Left ventricle myocardium inferior (tissue), 1 donor: ENCODE measurements at regions not wholly inside any gene's neighbourhood (a gene's known extent, or its start where the extent isn't known, plus 50 kb on each side); places are given as distances from the start of the nearest gene placed in this dataset.

Source experiments
- DNase-seq: peaks from one replicate; pipeline ENCODE4 v3.0.0-alpha.2; 2020
- H3K27ac ChIP-seq: fragments of 200-600 bp; replicated peaks from 2 replicates; pipeline ENCODE4 v1.8.0; 2021
- H3K27me3 ChIP-seq: fragments of 200-600 bp; 2 replicates; pipeline ENCODE4 v1.8.0; 2021; ENCODE audit warnings: low read depth
- H3K36me3 ChIP-seq: fragments of 200-600 bp; 2 replicates; pipeline ENCODE4 v1.8.0; 2021
- H3K4me1 ChIP-seq: fragments of 200-600 bp; 2 replicates; pipeline ENCODE4 v1.8.0; 2021
- H3K4me3 ChIP-seq: fragments of 200-600 bp; 2 replicates; pipeline ENCODE4 v1.8.0; 2021; ENCODE audit warnings: mild to moderate bottlenecking, moderate library complexity
- H3K9me3 ChIP-seq: fragments of 200-600 bp; replicated peaks from 2 replicates; pipeline ENCODE4 v1.8.0; 2021
- CTCF ChIP-seq: fragments of 200-600 bp; IDR thresholded peaks from 2 replicates; pipeline ENCODE4 v1.8.0; 2021; ENCODE audit warnings: antibody characterized with exemption, mild to moderate bottlenecking, borderline replicate concordance
- intact Hi-C: fragments of 100-400 bp; cut with micrococcal nuclease; formaldehyde crosslinking; loops from one replicate; pipeline ENCODE4 v1.11.0; 2022
- donor health status: DM: no; HTN: yes; CAD: no; lungs with severe emphysema.

- Histone ChIP-seq H3K27me3 (no peaks in the 10 kb centered on the region), H3K9me3 (no peaks in the 10 kb centered on the region), H3K27ac (no peak overlapping the region), H3K4me1 (no peaks in the 10 kb centered on the region), H3K4me3 (no peak overlapping the region), H3K36me3 (no peaks in the 10 kb centered on the region)
- TF ChIP-seq CTCF = no peak
- intact Hi-C loops = no loop called here
- no peak for DNase-seq
These were observed 186.2 kb upstream of the CADPS start for GRCh38 chr3:63061449-63061848.

GRCh38 chr3:63064209-63064755 lies 189.1 kb upstream of the CADPS start:
- no peaks in the 10 kb centered on the region for H3K27me3 ChIP-seq
- H3K27ac ChIP-seq = no peak overlapping the region
- H3K9me3 ChIP-seq = no peaks in the 10 kb centered on the region
- no peak for DNase-seq
- intact Hi-C loops = no loop called here
- no peaks in the 10 kb centered on the region for H3K36me3 ChIP-seq
- no peaks in the 10 kb centered on the region for H3K4me1 ChIP-seq
- no peak for TF ChIP-seq CTCF
- no peak overlapping the region for H3K4me3 ChIP-seq

- no peak overlapping the region for H3K4me3 ChIP-seq
- H3K27ac ChIP-seq = no peak overlapping the region
- no peaks in the 10 kb centered on the region for H3K36me3 ChIP-seq
- intact Hi-C loops = no loop called here
- no peak for TF ChIP-seq CTCF
- no peak for DNase-seq
- H3K9me3 ChIP-seq = no peaks in the 10 kb centered on the region
- H3K27me3 ChIP-seq = no peaks in the 10 kb centered on the region
- H3K4me1 ChIP-seq = no peaks in the 10 kb centered on the region
These were observed 192.9 kb upstream of the CADPS start for GRCh38 chr3:63067999-63068645.

GRCh38 chr3:63069806-63070475 lies 194.7 kb upstream of the CADPS start:
- Histone ChIP-seq H3K4me3 (no peak overlapping the region), H3K4me1 (no peaks in the 10 kb centered on the region), H3K27ac (no peak overlapping the region), H3K9me3 (no peaks in the 10 kb centered on the region), H3K36me3 (no peaks in the 10 kb centered on the region), H3K27me3 (no peaks in the 10 kb centered on the region)
- intact Hi-C loops = no loop called here
- no peak for DNase-seq
- no peak for TF ChIP-seq CTCF

- DNase-seq = no peak
- TF ChIP-seq CTCF = no peak
These were observed 195.2 kb upstream of the CADPS start for GRCh38 chr3:63070476-63070810.

More at GRCh38 chr3:63070476-63070810, 195.2 kb upstream of the CADPS start:
- no peak overlapping the region for H3K4me3 ChIP-seq
- intact Hi-C loops = no loop called here
- H3K27ac ChIP-seq = no peak overlapping the region
- H3K4me1 ChIP-seq = no peaks in the 10 kb centered on the region
- H3K27me3 ChIP-seq = no peaks in the 10 kb centered on the region
- no peaks in the 10 kb centered on the region for H3K9me3 ChIP-seq
- no peaks in the 10 kb centered on the region for H3K36me3 ChIP-seq
